ENCODE measurements at regions not wholly inside any gene's neighbourhood (a gene's known extent, or its start where the extent isn't known, plus 50 kb on each side); places are given as distances from the start of the nearest gene placed in this dataset.

- Histone ChIP-seq H4K20me1 (replicated peaks; ENCODE audit: control insufficient read depth, extremely low read depth, insufficient read depth, low read length) (no peaks in the 10 kb centered on the region), H3K27me3 (ENCODE audit: control insufficient read depth in 2 of 2, insufficient read depth in 2 of 2, low read length in 2 of 2) (no peaks in the 10 kb centered on the region), H2AFZ (ENCODE audit: low read depth, low read length) (no peak overlapping the region), H3K4me3 (replicated peaks in 1 of 3; ENCODE audit: insufficient read depth in 1 of 3, low read depth in 1 of 3, low read length in 3 of 3) (no peak overlapping the region), H3K9me1 (replicated peaks; ENCODE audit: control insufficient read depth, extremely low read depth, insufficient read depth, low read length) (no peaks in the 10 kb centered on the region), H3K4me1 (ENCODE audit: control insufficient read depth, extremely low read depth, insufficient read depth, low read length) (no peaks in the 10 kb centered on the region), H3K79me2 (ENCODE audit: control insufficient read depth, insufficient read depth, low read length) (no peaks in the 10 kb centered on the region), H3K36me3 (ENCODE audit: control insufficient read depth in 2 of 2, extremely low read depth in 1 of 2, insufficient read depth in 2 of 2, low read length in 2 of 2) (no peaks in the 10 kb centered on the region), H3K9me3 (replicated peaks; ENCODE audit: control insufficient read depth, insufficient read depth, low read length) (no peaks in the 10 kb centered on the region), H3K9ac (replicated peaks; ENCODE audit: extremely low read depth, insufficient read depth, low read length) (no peak overlapping the region), H3K27ac (ENCODE audit: insufficient read depth, low read depth, low read length) (no peak overlapping the region), H3K4me2 (ENCODE audit: insufficient read depth, low read length) (no peak overlapping the region)
- POLR2A ChIA-PET, result no interaction called here
- no TSS peak for BruUV-seq (replicated peaks)
- TF ChIP-seq FOS (IDR thresholded peaks at IDR 0.05; ENCODE audit: borderline replicate concordance, insufficient read depth, low read length) (no peak), EZH2 (IDR thresholded peaks at IDR 0.05; ENCODE audit: borderline replicate concordance, low read depth, low read length, severe bottlenecking) (no peak), CTCF (IDR thresholded peaks at IDR 0.05; ENCODE audit: extremely low read depth in 1 of 2, insufficient read depth in 1 of 2, low read depth in 1 of 2, low read length in 2 of 2) (no peak), MAX (IDR thresholded peaks at IDR 0.05; ENCODE audit: insufficient read depth, insufficient read length) (no peak), GATA2 (IDR thresholded peaks at IDR 0.05; ENCODE audit: insufficient read depth, insufficient read length, low read depth, low read length) (no peak), POLR2A (IDR thresholded peaks at IDR 0.05; ENCODE audit: low read depth, low read length) (no peak), JUN (IDR thresholded peaks at IDR 0.05; ENCODE audit: borderline replicate concordance, insufficient read depth, insufficient read length, low read depth) (no peak), MYC (IDR thresholded peaks at IDR 0.05; ENCODE audit: low read depth, low read length) (no peak), POLR2AphosphoS5 (IDR thresholded peaks at IDR 0.05; ENCODE audit: insufficient read depth, low read depth, low read length) (no peak)
- intact Hi-C loops (cut with micrococcal nuclease) (no loop called here), dilution Hi-C loops (cut with MboI; ENCODE audit: extremely low pct_ligation_motif_present, low sequenced_read_pairs) (no loop called here)
- DNase-seq (ENCODE audit: low read depth, low spot score) (peak; percentile 15), FAIRE-seq (no peak)
- CTCF ChIA-PET, result no interaction called here
Measured at GRCh38 chrX:45735571-45735970, 534.9 kb upstream of the DIPK2B start.
